ENCODE measurements at regions not wholly inside any gene's neighbourhood (a gene's known extent, or its start where the extent isn't known, plus 50 kb on each side); places are given as distances from the start of the nearest gene placed in this dataset.

DNA sequence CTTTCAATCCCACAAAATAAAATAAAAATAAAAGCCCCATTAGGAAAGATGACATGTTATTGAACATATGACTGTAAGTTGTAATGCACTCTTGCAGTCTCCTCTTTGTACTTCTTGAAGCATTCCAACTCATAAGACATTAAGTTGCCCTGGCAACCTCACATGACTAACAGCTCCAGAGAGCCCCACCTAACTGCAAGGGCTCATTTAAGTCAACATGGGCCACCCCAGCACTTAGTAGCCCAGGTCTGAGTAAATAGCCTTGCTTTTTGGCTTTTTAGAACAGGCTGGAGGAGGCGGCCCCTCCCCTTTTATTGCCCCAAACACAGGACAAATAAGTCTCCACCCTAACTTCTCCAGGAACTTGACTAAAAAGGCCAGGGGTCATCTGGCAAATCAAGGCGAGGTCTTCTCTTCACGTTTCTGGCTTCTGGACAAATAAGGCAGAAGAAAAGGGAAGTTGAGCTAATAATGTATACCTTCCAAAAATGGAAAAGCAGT lies 135.1 kb downstream of the TMCO5A start:
- ChIA-PET POLR2A (ENCODE audit: unreplicated experiment) (interaction anchor here (0.6 to 1.0 kb wide), 3 partner anchors 31 to 341 kb away, joined by 4 to 9 read pairs (median 6); partner anchors contain the start of gene SPRED1), CTCF (no interaction called here)
- H3K27me3 ChIP-seq (ENCODE audit: low read length): no peaks in the 10 kb centered on the region
- H3K4me3 ChIP-seq (ENCODE audit: low read length): peak overlapping the region; percentile 60
- peak overlapping the region; percentile 91 for H3K27ac ChIP-seq (ENCODE audit: low read length)
- H3K9me2 ChIP-seq (replicated peaks; ENCODE audit: low read length): no peaks in the 10 kb centered on the region
- peak; percentile 77 for ATAC-seq
- peak overlapping the region; percentile 91 for H3K4me2 ChIP-seq (ENCODE audit: low read length)
- H2AFZ ChIP-seq (ENCODE audit: low read length): no peak overlapping the region; the same call in 1 of the 2 replicates
- H3K9me3 ChIP-seq (ENCODE audit: low read length): no peaks in the 10 kb centered on the region
- H4K20me1 ChIP-seq (ENCODE audit: low read length): no peaks in the 10 kb centered on the region
- H3F3A ChIP-seq (ENCODE audit: low read length, unreplicated experiment): no peaks in the 10 kb centered on the region
- no TSS peak for BruUV-seq (replicated peaks)
- TF ChIP-seq EZH2phosphoT487 (IDR thresholded peaks at IDR 0.05; ENCODE audit: borderline replicate concordance, low read length) (no peak), EZH2 (IDR thresholded peaks at IDR 0.05; ENCODE audit: low read length, unreplicated experiment) (no peak)
- TF ChIP-seq, protein P1, sequence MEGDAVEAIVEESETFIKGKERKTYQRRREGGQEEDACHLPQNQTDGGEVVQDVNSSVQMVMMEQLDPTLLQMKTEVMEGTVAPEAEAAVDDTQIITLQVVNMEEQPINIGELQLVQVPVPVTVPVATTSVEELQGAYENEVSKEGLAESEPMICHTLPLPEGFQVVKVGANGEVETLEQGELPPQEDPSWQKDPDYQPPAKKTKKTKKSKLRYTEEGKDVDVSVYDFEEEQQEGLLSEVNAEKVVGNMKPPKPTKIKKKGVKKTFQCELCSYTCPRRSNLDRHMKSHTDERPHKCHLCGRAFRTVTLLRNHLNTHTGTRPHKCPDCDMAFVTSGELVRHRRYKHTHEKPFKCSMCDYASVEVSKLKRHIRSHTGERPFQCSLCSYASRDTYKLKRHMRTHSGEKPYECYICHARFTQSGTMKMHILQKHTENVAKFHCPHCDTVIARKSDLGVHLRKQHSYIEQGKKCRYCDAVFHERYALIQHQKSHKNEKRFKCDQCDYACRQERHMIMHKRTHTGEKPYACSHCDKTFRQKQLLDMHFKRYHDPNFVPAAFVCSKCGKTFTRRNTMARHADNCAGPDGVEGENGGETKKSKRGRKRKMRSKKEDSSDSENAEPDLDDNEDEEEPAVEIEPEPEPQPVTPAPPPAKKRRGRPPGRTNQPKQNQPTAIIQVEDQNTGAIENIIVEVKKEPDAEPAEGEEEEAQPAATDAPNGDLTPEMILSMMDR (conservative IDR thresholded peaks at IDR 0.05; ENCODE audit: low read depth, low read length): no peak
- H3K9ac ChIP-seq (ENCODE audit: low read length): peak overlapping the region; percentile 66
- intact Hi-C loops (cut with micrococcal nuclease): loop anchor here (1.0 to 5.0 kb wide), 6 partner anchors 31 to 343 kb away; no protein-coding TSS in a partner anchor
- peak; percentile 92 for DNase-seq
- H3K36me3 ChIP-seq (ENCODE audit: low read depth, low read length): no peaks in the 10 kb centered on the region
- no peaks in the 10 kb centered on the region for H3K79me2 ChIP-seq (ENCODE audit: low read length)
- H3K4me1 ChIP-seq (ENCODE audit: insufficient read depth, low read length): peaks cover 65% of the 10 kb centered on the region

DNA sequence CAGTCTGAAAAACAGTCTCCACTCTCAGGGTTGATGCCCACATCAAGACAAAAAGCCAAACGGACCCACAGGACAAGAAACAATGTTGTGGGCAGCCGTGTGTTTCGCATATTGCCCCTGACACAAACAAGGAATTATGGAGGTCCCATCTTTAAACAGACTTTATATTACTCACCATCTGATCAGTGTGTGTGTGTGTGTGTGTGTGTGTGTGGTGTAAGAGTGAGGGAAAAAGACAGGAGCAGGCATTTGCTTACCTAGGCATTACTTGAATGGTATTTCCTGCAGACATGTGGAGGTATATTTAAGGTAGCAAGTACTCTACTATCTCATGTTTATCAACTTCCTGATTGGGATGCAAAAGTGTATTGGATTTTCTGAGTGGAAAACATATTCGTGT lies 136.3 kb downstream of the TMCO5A start:
- Histone ChIP-seq H3K4me2 (ENCODE audit: low read length) (no peak overlapping the region), H2AFZ (ENCODE audit: low read length) (no peak overlapping the region), H3K4me1 (ENCODE audit: insufficient read depth, low read length) (peaks cover 65% of the 10 kb centered on the region), H3K36me3 (ENCODE audit: low read depth, low read length) (no peaks in the 10 kb centered on the region), H3K9me2 (replicated peaks; ENCODE audit: low read length) (no peaks in the 10 kb centered on the region), H3K79me2 (ENCODE audit: low read length) (no peaks in the 10 kb centered on the region), H3K9me3 (ENCODE audit: low read length) (no peaks in the 10 kb centered on the region), H3F3A (ENCODE audit: low read length, unreplicated experiment) (no peaks in the 10 kb centered on the region), H3K4me3 (ENCODE audit: low read length) (no peak overlapping the region), H4K20me1 (ENCODE audit: low read length) (no peaks in the 10 kb centered on the region), H3K27ac (ENCODE audit: low read length) (peak overlapping the region; percentile 91), H3K9ac (ENCODE audit: low read length) (no peak overlapping the region), H3K27me3 (ENCODE audit: low read length) (no peaks in the 10 kb centered on the region)
- ATAC-seq (no peak), DNase-seq (peak; percentile 19)
- TF ChIP-seq EZH2phosphoT487 (IDR thresholded peaks at IDR 0.05; ENCODE audit: borderline replicate concordance, low read length): no peak
- TF ChIP-seq, protein P1 (conservative IDR thresholded peaks at IDR 0.05; ENCODE audit: low read depth, low read length): no peak
- no peak for TF ChIP-seq EZH2 (IDR thresholded peaks at IDR 0.05; ENCODE audit: low read length, unreplicated experiment)
- ChIA-PET POLR2A (ENCODE audit: unreplicated experiment) (no interaction called here), CTCF (no interaction called here)
- BruUV-seq (replicated peaks): no TSS peak
- intact Hi-C loops (cut with micrococcal nuclease): loop anchor here (5.0 kb wide), 1 partner anchor 342 kb away; no protein-coding TSS in a partner anchor

DNA sequence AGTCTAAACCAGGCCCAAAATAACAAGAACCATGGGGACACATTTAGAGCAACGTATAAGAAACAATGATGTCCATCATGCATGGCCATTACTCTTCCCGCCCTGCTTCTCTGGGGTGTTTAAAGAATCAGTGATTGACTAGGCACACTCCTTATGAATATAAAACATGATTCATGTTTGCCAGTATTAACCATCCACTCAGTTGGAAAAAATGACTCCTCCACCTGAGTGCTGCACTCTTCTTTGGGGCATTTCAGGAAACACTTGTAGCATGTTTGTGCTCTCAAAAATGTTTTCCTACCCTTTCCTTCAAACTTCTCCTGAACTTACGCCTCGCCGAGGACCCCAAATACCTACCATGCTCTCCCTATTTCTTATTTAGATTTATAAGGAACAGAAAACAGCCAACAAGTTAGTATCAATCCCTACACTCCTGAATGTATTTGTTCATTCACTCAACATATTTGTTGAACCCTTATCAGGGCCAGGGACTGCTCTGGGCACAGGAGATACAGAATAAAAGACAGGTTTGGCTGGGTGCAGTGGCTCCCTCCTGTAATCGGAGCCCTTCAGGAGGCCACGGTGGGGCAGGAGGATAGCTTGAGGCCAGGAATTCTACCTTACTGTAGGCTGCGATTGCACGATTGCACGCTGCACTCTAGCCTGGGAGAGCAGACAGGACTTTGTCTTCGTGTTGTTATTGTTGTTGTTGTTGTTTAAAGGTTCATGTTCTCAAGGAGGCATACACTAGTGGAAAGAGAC lies 137.0 kb downstream of the TMCO5A start:
- H3K36me3 ChIP-seq (ENCODE audit: low read depth, low read length): no peaks in the 10 kb centered on the region
- peaks cover 65% of the 10 kb centered on the region for H3K4me1 ChIP-seq (ENCODE audit: insufficient read depth, low read length)
- ChIA-PET POLR2A (ENCODE audit: unreplicated experiment) (no interaction called here), CTCF (no interaction called here)
- intact Hi-C loops (cut with micrococcal nuclease): loop anchor here (5.0 kb wide), 1 partner anchor 341 kb away; no protein-coding TSS in a partner anchor
- H3K9me3 ChIP-seq (ENCODE audit: low read length): no peaks in the 10 kb centered on the region
- no peak overlapping the region; the same call in 1 of the 2 replicates for H3K4me3 ChIP-seq (ENCODE audit: low read length)
- no peaks in the 10 kb centered on the region for H4K20me1 ChIP-seq (ENCODE audit: low read length)
- peak overlapping the region; percentile 90; the same call in 1 of the 2 replicates for H3K4me2 ChIP-seq (ENCODE audit: low read length)
- DNase-seq (peak; percentile 51), ATAC-seq (no peak)
- no peak overlapping the region for H2AFZ ChIP-seq (ENCODE audit: low read length)
- H3K9ac ChIP-seq (ENCODE audit: low read length): no peak overlapping the region
- H3K79me2 ChIP-seq (ENCODE audit: low read length): no peaks in the 10 kb centered on the region
- H3F3A ChIP-seq (ENCODE audit: low read length, unreplicated experiment): no peaks in the 10 kb centered on the region
- H3K9me2 ChIP-seq (replicated peaks; ENCODE audit: low read length): no peaks in the 10 kb centered on the region
- no TSS peak for BruUV-seq (replicated peaks)
- H3K27ac ChIP-seq (ENCODE audit: low read length): peak overlapping the region; percentile 91
- TF ChIP-seq EZH2phosphoT487 (IDR thresholded peaks at IDR 0.05; ENCODE audit: borderline replicate concordance, low read length): no peak
- TF ChIP-seq, protein P1 (conservative IDR thresholded peaks at IDR 0.05; ENCODE audit: low read depth, low read length): no peak
- TF ChIP-seq EZH2 (IDR thresholded peaks at IDR 0.05; ENCODE audit: low read length, unreplicated experiment): no peak
- H3K27me3 ChIP-seq (ENCODE audit: low read length): no peaks in the 10 kb centered on the region
